ENCODE measurements at regions not wholly inside any gene's neighbourhood (a gene's known extent, or its start where the extent isn't known, plus 50 kb on each side); places are given as distances from the start of the nearest gene placed in this dataset.
A peak's percentile ranks its signal among the peaks of the same experiment; 100 is the strongest.

DNA sequence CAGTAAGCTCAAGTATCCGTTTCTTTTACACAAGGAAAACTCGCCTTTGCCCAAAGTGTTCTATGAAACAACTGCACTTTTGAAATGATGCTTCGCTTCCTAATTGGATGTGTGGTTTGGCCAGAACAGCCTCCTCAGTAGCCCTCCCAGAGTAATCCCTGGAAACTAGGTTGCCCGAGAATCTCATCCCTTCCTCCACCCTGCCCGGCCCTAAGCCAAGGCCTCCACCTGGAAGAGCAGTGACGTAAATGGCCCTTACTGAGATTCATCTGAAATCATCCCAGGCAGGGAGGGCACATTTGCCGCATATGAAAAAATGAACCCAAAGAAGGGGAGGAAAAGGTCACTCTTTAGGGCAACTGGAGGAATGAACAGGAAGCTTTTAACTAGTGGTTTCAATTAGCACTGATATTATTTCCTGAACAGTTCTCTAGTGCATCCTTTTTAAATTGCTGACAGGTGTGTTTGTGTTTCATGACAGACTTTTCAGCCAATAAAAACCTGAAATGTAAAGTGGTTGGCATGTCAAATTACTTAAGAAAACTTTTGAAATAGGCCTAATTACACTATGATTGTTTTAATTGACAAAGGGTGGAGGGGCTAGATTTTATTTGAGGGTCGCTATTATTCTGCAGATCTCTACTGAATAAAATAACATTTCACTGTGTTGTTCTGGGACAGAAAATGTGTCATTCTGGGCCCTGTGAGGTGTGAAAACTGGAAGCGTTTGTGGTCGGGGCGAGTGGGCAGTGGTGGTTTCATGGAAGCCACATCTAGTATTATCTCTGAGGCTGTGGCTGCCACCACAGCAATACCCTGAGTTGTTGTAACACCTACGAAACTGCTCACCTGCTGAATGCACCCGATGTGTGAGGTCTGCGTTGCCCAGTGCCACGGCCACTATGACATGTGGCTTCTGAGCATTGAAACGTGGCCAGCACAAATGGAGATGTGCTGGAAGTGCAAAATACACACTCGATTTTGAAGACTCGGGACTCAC is 112.1 kb downstream of the ZIC5 start:
- DNase-seq, result no peak

- DNase-seq, result no peak
These were observed 113.8 kb downstream of the ZIC5 start for GRCh38 chr13:99857738-99858137.

- DNase-seq, result no peak
These were observed 115.8 kb downstream of the ZIC5 start for GRCh38 chr13:99855526-99856420.

GRCh38 chr13:99854366-99854765 is 117.2 kb downstream of the ZIC5 start:
- DNase-seq, result no peak

GRCh38 chr13:99847318-99847750 is 124.2 kb downstream of the ZIC5 start:
- DNase-seq, result peak; percentile 25 to 41

DNA sequence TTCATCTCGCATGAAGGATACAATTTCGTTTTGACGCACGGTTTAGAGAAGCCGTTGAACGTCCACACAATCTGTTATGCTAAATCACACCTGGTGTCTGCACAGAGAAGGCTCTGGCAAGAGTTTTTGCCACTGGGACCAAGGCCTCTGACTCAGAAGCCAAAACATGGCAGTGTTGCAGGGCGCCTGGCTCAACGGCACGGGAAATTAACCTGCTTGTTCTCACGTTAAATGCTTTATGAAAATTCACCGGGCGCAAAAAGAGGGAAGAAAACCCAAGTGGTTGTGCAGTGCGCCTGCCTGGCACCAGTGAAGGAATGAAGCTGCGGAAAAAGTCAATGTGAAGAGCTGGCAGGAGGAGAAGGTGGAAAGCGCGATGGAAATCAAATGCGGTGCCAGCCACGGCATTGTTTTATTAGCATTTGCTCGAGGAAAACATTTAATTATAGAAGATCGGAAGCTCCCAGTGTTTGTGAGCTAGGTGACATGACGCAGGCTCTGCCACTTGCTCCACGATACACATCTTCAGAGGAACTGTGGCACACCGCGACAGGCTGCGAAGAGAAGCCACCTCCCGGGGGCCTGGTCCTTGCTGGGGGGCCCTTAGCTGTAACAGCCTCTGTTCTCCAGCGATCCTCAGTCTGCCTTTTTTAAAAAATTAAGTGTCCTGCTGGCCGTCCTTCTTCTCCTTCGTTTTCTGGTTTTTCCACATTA is 126.2 kb downstream of the ZIC5 start:
- no peak for DNase-seq

DNA sequence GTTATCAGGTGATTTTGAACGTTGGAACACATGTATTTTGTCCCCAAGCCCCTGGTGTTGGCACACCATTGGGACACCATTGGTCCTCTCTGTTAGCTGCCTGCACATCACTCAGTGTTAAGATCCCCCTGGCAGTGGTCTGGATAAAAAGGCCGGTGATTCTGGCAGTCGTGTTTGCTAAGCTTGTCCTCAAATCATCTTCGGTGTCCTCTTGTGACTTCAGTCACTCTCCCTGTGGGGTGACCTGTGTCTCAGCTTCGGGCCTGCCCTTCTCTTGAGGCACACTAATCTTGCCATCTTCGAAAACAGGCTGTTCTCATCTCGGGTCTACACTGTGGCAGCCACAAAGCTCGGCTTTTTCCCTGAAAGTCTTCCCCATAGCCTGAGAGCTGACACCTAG is 127.1 kb downstream of the ZIC5 start:
- no peak for DNase-seq

DNA sequence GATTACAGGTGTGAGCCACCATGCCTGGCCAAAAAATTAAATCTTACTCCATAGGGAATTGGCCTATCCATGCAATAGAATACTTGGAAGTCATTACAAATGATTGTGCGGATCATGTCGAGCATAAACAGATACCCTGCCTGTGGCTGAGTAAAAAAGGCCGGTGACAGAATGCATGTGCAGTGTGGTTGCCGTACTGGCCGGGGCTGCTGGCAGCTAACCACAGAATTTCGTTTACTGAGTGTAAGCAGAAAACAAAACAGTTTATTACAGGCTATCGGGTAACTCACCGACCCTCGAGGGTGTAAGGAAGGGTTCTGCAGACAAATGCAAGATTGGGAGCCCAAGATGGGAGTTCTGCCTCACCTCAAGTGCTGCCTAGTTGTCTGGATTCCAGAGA is 127.7 kb downstream of the ZIC5 start:
- DNase-seq, result no peak

GRCh38 chr13:99842405-99842804 is 129.2 kb downstream of the ZIC5 start:
- DNase-seq, result no peak

DNA sequence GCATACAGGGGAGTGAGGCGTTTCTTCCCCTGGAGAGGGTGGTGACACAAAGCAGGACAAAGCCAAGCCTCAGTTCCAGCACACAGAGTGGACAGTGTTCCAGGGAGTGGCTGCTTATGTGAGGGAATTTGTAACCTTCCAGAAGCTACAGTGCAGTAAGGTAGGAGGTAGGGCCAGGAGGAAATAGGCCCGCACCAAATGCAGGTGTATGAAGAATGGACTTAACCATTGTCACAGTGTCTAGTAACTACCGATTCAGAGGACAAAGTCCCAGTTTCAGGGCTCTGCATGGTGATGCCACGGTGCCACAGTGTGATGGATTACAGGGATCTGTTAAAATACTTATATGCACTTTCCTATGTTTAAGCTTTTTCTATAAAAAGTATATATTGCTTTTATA is 135.3 kb downstream of the ZIC5 start:
- no peak for DNase-seq

DNA sequence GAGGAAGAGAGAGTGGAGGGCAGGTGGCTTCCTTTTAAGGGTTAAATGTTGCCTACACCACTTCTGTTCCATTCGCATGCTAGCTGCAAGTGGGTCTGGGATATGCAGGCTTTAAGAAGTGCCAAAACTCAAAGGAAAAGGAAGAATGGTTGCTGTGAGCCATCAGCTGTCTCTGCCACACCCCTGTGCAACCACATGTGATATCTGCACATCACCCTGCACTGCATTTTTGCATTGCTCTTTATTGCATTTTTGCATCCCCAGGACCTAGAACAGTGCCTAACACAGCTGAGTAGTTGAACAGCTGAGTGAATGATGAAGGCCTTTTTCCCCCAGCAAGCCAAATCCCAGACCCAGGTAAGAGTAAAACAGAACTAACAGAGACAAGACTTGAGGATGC is 136.1 kb downstream of the ZIC5 start:
- no peak for DNase-seq

DNA sequence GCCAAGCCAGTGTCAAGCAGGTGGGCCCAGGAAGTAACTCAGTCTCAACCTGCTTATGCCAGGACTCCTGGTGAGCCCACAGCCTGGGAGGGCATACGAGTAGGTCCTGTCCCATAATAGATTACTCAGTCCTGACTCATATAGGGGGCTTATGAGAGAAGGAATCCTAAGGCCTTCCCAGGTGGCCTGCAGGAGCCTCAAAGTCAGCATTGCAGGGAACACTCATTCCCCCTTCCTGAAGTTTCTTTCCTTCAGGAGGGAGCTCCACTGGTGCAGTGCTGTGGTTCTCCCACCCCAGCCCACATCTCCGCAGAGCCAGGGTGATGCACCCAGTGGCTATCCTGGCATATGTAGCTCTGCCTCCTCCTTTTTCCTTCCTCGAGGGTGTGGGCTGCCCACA is 137.3 kb downstream of the ZIC5 start:
- no peak for DNase-seq

DNA sequence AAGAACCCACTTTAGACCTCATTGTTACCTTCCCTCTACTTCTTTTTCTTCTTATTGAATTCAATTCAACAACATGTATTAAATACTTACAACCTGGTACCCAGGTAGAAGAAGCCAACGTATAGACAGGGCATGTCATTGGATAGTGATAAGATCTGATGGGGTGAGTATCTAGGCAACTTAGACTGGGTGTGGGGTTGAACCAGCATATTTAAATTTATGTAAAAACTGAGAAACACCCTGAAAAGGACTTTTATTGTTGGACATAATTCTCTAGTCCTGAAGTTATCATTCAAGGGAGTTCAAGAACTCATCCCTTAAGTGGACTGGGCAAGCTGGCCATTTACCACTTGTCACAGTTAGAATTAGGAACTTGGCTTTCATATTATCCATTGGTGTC is 139.2 kb downstream of the ZIC5 start:
- no peak for DNase-seq

DNA sequence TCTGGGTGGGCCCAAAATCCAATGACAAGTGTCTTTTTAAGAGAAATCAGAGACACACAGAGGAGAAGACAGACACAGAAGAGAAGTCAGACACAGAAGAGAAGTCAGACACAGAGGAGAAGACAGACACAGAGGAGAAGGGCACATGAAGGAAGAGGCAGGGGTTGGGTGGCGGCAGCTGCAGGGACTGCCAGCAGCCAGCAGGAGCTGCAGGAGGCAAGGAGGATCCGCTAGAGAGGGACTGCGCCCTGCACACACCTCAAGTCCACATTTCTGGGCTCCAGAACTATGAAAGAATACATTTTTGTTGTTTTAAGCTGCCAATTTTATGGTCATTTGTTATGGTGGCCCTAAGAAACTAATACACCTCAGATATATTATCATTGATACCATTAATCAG is 140.6 kb downstream of the ZIC5 start:
- no peak for DNase-seq

GRCh38 chr13:99829593-99830239 is 141.9 kb downstream of the ZIC5 start:
- no peak for DNase-seq

DNA sequence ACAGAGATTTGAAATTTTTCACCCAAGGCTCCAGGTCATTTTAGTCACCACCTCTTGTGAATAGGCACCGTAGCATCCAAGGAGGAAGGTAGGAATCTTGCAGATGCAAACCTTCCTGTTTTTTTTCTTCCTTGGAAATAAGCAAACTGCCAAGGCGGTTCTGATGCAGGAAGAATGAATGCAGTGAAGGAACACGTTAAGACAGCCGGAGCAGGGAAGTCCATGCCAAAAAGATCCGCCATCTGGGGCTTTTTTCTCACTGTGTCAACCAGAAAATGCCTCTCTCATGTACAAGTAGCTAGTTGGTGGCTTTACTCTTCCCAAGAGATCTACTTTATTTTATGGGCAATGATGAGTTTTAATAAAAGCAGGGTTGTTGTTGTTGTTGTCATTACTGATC is 142.4 kb downstream of the ZIC5 start:
- no peak for DNase-seq

- no peak for DNase-seq
These were observed 142.8 kb downstream of the ZIC5 start for GRCh38 chr13:99828735-99829134.

- no peak for DNase-seq
These were observed 143.4 kb downstream of the ZIC5 start for GRCh38 chr13:99828123-99828522.

DNA sequence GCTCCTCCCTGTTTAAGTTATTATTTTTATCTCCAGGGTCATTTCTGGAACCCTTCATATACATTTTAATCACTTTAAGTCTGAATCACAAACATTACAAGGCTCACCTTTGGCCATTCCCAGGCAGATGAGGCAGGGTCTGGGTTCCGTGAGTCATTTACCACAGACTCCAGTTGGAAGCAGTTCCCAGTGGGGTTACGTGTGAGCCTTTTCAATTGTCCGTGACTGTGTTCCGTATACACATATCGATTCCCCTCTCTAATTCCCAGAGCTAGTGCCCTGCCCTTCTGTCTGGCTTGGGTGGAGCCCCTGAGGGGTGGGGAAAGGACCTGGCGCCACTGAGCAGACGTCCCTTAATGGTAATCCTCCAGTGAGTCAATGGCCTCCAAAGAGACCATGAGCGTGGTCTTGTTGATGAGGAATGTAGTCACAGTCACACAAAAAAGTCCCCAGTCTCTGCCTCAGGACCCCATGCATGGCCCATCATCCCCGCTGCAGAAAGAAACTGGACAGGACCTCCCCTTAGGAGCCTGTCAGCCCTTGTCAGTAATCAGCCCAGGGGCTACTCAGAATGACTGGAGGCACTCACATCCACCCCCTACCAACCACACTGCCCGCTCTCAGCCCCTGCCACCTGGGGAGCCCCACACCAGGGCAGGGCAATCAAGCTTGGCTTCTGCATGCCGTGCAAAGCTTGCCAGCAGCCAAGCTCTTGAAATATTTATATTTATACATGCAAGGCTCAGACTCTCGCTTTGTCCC is 144.4 kb downstream of the ZIC5 start:
- peak; percentile 34 to 41 for DNase-seq

- DNase-seq, result no peak
These were observed 147.6 kb downstream of the ZIC5 start for GRCh38 chr13:99823961-99824360.

DNA sequence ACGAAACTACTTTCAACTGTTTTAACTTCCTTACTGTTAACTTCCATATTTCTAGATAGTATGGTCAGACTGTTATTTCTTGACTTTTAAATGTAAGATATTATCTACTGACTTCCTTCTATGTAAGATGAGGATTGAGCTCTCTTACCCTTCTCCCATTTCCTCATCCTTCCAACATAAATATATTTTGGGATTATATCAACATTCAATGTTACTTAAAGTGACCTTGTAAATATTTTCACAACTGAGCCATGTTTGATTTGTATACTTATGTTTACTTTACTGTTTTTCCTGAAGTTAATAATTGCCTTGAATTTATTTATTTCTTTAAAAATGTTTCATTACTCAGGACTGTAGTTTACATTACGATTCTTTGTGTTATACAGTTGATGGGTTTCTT is 148.7 kb downstream of the ZIC5 start:
- DNase-seq, result no peak

GRCh38 chr13:99821741-99822140 is 149.8 kb downstream of the ZIC5 start:
- DNase-seq, result no peak

All from NCI-H187 (cell line).